PC-9 (cell line): ENCODE measurements at regions not wholly inside any gene's neighbourhood (a gene's known extent, or its start where the extent isn't known, plus 50 kb on each side); places are given as distances from the start of the nearest gene placed in this dataset.

ENCODE experiments used
- BruUV-seq: library from RNA; stranded (reverse); fragments of 400-500 nt; replicated peaks from 2 replicates; lab custom pipeline; 2021; lab: Mats Ljungman, UMichigan
- CTCF ChIA-PET: fragments of 300-600 bp; sonication (Branson Sonifier 250); formaldehyde crosslinking; loops from one replicate; lab custom pipeline; 2022; ENCODE audit warnings: antibody characterized with exemption; lab: Charles Lee
- POLR2A ChIA-PET: fragments of 300-600 bp; sonication (Branson Sonifier 250); formaldehyde crosslinking; loops from one replicate; lab custom pipeline; 2022; ENCODE audit warnings: antibody characterized with exemption; ENCODE audit not compliant: unreplicated experiment; lab: Charles Lee
- DNase-seq, 2 experiments: peaks; one replicate each; pipeline versions ENCODE4 v3.0.0 to v3.0.0-alpha.2; 2015 to 2022; ENCODE audit warnings: mixed read lengths in 1 of 2
- H2AFZ ChIP-seq: fragments of 200-600 bp; sonication (generic); 2 replicates; pipeline ENCODE4 v1.8.1; 2017; ENCODE audit warnings: antibody characterized with exemption
- H3F3A ChIP-seq: fragments of 200-600 bp; sonication (generic); 2 replicates; pipeline ENCODE4 v1.8.1; 2017; ENCODE audit warnings: antibody characterized with exemption, mild to moderate bottlenecking, low read depth; ENCODE audit not compliant: insufficient read depth
- H3K27ac ChIP-seq: fragments of 200-600 bp; sonication (generic); 2 replicates; pipeline ENCODE4 v1.6.1; 2016; ENCODE audit warnings: mixed run types
- H3K27me3 ChIP-seq: fragments of 200-600 bp; sonication (generic); 2 replicates; pipeline ENCODE4 v1.6.1; 2016; ENCODE audit warnings: low read depth, mixed run types; ENCODE audit not compliant: insufficient read depth
- H3K36me3 ChIP-seq: fragments of 200-600 bp; sonication (generic); 2 replicates; pipeline ENCODE4 v1.6.1; 2016; ENCODE audit warnings: low read depth, mixed run types
- H3K4me1 ChIP-seq: fragments of 200-600 bp; sonication (generic); replicated peaks from 2 replicates; pipeline ENCODE4 v1.6.1; 2016; ENCODE audit warnings: mixed run types; ENCODE audit not compliant: insufficient read depth
- H3K4me2 ChIP-seq: fragments of 200-600 bp; sonication (generic); 2 replicates; pipeline ENCODE4 v1.6.1; 2017; ENCODE audit warnings: mixed run types
- H3K4me3 ChIP-seq: fragments of 200-600 bp; sonication (generic); 2 replicates; pipeline ENCODE4 v1.6.1; 2016; ENCODE audit warnings: mixed run types
- H3K79me2 ChIP-seq: fragments of 200-600 bp; sonication (generic); 2 replicates; pipeline ENCODE4 v1.6.1; 2017; ENCODE audit warnings: low read depth, mixed run types
- H3K9me2 ChIP-seq: fragments of 200-600 bp; sonication (generic); 2 replicates; pipeline ENCODE4 v1.8.1; 2017; ENCODE audit warnings: mild to moderate bottlenecking; ENCODE audit not compliant: insufficient read depth
- H3K9me3 ChIP-seq: fragments of 200-600 bp; sonication (generic); 2 replicates; pipeline ENCODE4 v1.8.1; 2016; ENCODE audit warnings: low read depth; ENCODE audit not compliant: insufficient read depth
- H4K20me1 ChIP-seq: fragments of 200-600 bp; sonication (generic); 2 replicates; pipeline ENCODE4 v1.8.1; 2017; ENCODE audit not compliant: insufficient read depth
- CTCF ChIP-seq: fragments of 200-600 bp; sonication (generic); conservative IDR thresholded peaks from 2 replicates; pipeline ENCODE4 v1.6.1; 2017; ENCODE audit warnings: mixed run types, antibody characterized with exemption, mild to moderate bottlenecking, moderate library complexity
- EZH2 ChIP-seq: fragments of 200-600 bp; sonication (generic); IDR thresholded peaks from 2 replicates; pipeline ENCODE4 v1.8.0; 2017; ENCODE audit warnings: antibody characterized with exemption, low read depth
- intact Hi-C: fragments of 100-400 bp; cut with micrococcal nuclease; formaldehyde crosslinking; loops from one replicate; pipeline ENCODE4 v1.10.0; 2022; ENCODE audit not compliant: unreplicated experiment

DNA sequence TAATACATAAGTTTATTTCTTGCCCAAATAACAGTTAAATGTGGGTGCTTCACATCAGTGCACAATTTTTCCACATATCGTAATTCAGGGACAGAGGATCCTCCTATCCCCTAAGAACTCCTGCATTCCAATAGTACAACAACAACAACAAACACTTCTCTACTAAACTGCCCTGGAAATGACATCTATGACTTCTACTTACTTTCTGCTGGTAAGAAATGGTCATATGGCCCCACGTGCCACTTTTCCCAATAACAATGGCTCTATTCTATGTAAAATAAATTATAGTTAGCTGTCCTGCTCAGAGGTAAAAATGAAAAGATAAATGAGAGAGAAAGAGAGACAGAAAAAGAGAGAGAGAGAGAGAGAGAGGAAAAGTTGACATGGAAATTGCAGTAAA lies 308.5 kb downstream of the ATXN7L3B start:
- Histone ChIP-seq H3K27ac (no peak overlapping the region), H3K36me3 (no peaks in the 10 kb centered on the region), H3K79me2 (no peaks in the 10 kb centered on the region), H2AFZ (no peak overlapping the region; the same call in 1 of the 2 replicates), H3K4me3 (no peak overlapping the region), H3F3A (no peaks in the 10 kb centered on the region), H3K9me3 (no peaks in the 10 kb centered on the region), H4K20me1 (no peaks in the 10 kb centered on the region), H3K4me2 (no peak overlapping the region), H3K9me2 (no peaks in the 10 kb centered on the region), H3K27me3 (no peaks in the 10 kb centered on the region), H3K4me1 (no peaks in the 10 kb centered on the region)
- ChIA-PET POLR2A (no interaction called here), CTCF (no interaction called here)
- TF ChIP-seq CTCF, result no peak
- TF ChIP-seq EZH2, result no peak
- BruUV-seq, result no TSS peak
- DNase-seq, result no peak
- intact Hi-C loops, result no loop called here

- DNase-seq, result no peak
- TF ChIP-seq EZH2 (no peak), CTCF (no peak)
- Histone ChIP-seq H3F3A (no peaks in the 10 kb centered on the region), H3K27me3 (no peaks in the 10 kb centered on the region), H3K27ac (no peak overlapping the region), H3K4me1 (no peaks in the 10 kb centered on the region), H3K36me3 (no peaks in the 10 kb centered on the region), H3K9me2 (no peaks in the 10 kb centered on the region), H3K9me3 (no peaks in the 10 kb centered on the region), H2AFZ (no peak overlapping the region), H4K20me1 (no peaks in the 10 kb centered on the region), H3K4me2 (no peak overlapping the region), H3K79me2 (no peaks in the 10 kb centered on the region), H3K4me3 (no peak overlapping the region)
- CTCF ChIA-PET, result no interaction called here
- intact Hi-C loops, result no loop called here
- POLR2A ChIA-PET, result no interaction called here
- no TSS peak for BruUV-seq
Observed at GRCh38 chr12:74847169-74847568, 309.5 kb downstream of the ATXN7L3B start.

DNA sequence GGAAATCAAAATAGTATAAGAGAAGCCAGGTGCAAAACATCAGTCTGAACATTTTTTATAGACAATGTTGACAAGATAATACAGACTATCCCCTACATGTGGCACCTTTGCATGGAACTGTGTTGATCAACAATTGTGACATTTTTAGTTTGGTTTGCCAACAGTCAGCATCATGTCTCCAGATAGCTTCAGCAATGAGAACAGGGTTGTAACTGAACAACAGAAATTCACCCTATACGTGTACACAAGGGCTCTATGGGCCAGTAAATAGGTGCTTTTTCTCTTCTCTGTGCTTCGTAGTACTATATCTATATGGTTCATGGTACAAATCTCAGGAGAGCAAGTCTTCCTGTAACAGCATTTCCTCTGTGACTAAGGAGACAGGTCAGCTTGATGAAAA lies 310.4 kb downstream of the ATXN7L3B start:
- BruUV-seq, result no TSS peak
- CTCF ChIA-PET, result no interaction called here
- POLR2A ChIA-PET, result no interaction called here

More for the DNA sequence above, 310.4 kb downstream of the ATXN7L3B start:
- TF ChIP-seq CTCF, result no peak
- no peak for TF ChIP-seq EZH2
- H3K27me3 ChIP-seq, result no peaks in the 10 kb centered on the region
- DNase-seq, result no peak
- no peak overlapping the region for H3K4me3 ChIP-seq
- no peaks in the 10 kb centered on the region for H3K36me3 ChIP-seq
- no peaks in the 10 kb centered on the region for H3F3A ChIP-seq
- H3K9me2 ChIP-seq, result no peaks in the 10 kb centered on the region
- no peaks in the 10 kb centered on the region for H3K79me2 ChIP-seq
- no peaks in the 10 kb centered on the region for H4K20me1 ChIP-seq
- no peak overlapping the region for H3K4me2 ChIP-seq
- no peak overlapping the region for H3K27ac ChIP-seq
- intact Hi-C loops, result no loop called here
- no peaks in the 10 kb centered on the region for H3K4me1 ChIP-seq
- no peaks in the 10 kb centered on the region for H3K9me3 ChIP-seq
- H2AFZ ChIP-seq, result peak overlapping the region; percentile 17; the same call in 1 of the 2 replicates
